ENCODE measurements at regions not wholly inside any gene's neighbourhood (a gene's known extent, or its start where the extent isn't known, plus 50 kb on each side); places are given as distances from the start of the nearest gene placed in this dataset.

GRCh38 chr10:9238041-9238440 lies 1183.6 kb downstream of the GATA3 start:
- TF ChIP-seq, protein P1, sequence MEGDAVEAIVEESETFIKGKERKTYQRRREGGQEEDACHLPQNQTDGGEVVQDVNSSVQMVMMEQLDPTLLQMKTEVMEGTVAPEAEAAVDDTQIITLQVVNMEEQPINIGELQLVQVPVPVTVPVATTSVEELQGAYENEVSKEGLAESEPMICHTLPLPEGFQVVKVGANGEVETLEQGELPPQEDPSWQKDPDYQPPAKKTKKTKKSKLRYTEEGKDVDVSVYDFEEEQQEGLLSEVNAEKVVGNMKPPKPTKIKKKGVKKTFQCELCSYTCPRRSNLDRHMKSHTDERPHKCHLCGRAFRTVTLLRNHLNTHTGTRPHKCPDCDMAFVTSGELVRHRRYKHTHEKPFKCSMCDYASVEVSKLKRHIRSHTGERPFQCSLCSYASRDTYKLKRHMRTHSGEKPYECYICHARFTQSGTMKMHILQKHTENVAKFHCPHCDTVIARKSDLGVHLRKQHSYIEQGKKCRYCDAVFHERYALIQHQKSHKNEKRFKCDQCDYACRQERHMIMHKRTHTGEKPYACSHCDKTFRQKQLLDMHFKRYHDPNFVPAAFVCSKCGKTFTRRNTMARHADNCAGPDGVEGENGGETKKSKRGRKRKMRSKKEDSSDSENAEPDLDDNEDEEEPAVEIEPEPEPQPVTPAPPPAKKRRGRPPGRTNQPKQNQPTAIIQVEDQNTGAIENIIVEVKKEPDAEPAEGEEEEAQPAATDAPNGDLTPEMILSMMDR (IDR thresholded peaks at IDR 0.05): no peak
- TF ChIP-seq EZH2 (IDR thresholded peaks at IDR 0.05): no peak

All from neural progenitor cell (in vitro differentiated cells).